Ramos (cell line): ENCODE measurements at regions not wholly inside any gene's neighbourhood (a gene's known extent, or its start where the extent isn't known, plus 50 kb on each side); places are given as distances from the start of the nearest gene placed in this dataset.

Experiments used
- in situ Hi-C: fragments of 300-500 bp; cut with MboI; formaldehyde crosslinking; loops from one replicate; pipeline ENCODE4 v1.14.3; 2022; ENCODE audit warnings: low sequenced_read_pairs; ENCODE audit not compliant: unreplicated experiment

- in situ Hi-C loops: no loop called here
These were observed 273.4 kb downstream of the BRD1 start for GRCh38 chr22:49554296-49554625.

- in situ Hi-C loops: no loop called here
These were observed 274.0 kb downstream of the BRD1 start for GRCh38 chr22:49553518-49554295.

- in situ Hi-C loops: no loop called here
These were observed 274.6 kb downstream of the BRD1 start for GRCh38 chr22:49553076-49553475.

GRCh38 chr22:49551897-49552614, 275.6 kb downstream of the BRD1 start:
- in situ Hi-C loops: no loop called here

- in situ Hi-C loops: no loop called here
These were observed 276.2 kb downstream of the BRD1 start for GRCh38 chr22:49551446-49551845.

- in situ Hi-C loops: no loop called here
These were observed 276.8 kb downstream of the BRD1 start for GRCh38 chr22:49550766-49551362.

GRCh38 chr22:49550141-49550430, 277.6 kb downstream of the BRD1 start:
- in situ Hi-C loops: no loop called here

- in situ Hi-C loops: no loop called here
These were observed 278.2 kb downstream of the BRD1 start for GRCh38 chr22:49549256-49550140.

GRCh38 chr22:49548356-49549202, 279.1 kb downstream of the BRD1 start:
- in situ Hi-C loops: no loop called here

- in situ Hi-C loops: no loop called here
These were observed 279.9 kb downstream of the BRD1 start for GRCh38 chr22:49547751-49548239.

- in situ Hi-C loops: no loop called here
These were observed 280.7 kb downstream of the BRD1 start for GRCh38 chr22:49546811-49547585.

- in situ Hi-C loops: no loop called here
These were observed 282.1 kb downstream of the BRD1 start for GRCh38 chr22:49545606-49546005.

- in situ Hi-C loops: no loop called here
These were observed 283.4 kb downstream of the BRD1 start for GRCh38 chr22:49544286-49544685.

- in situ Hi-C loops: no loop called here
These were observed 283.8 kb downstream of the BRD1 start for GRCh38 chr22:49543876-49544275.

GRCh38 chr22:49541693-49542230, 285.9 kb downstream of the BRD1 start:
- in situ Hi-C loops: no loop called here

- in situ Hi-C loops: no loop called here
These were observed 286.6 kb downstream of the BRD1 start for GRCh38 chr22:49540913-49541692.

- in situ Hi-C loops: no loop called here
These were observed 287.4 kb downstream of the BRD1 start for GRCh38 chr22:49540084-49540912.
